Liver (tissue), 8 donors: ENCODE measurements at regions not wholly inside any gene's neighbourhood (a gene's known extent, or its start where the extent isn't known, plus 50 kb on each side); places are given as distances from the start of the nearest gene placed in this dataset.
A peak's percentile ranks its signal among the peaks of the same experiment; 100 is the strongest.

ENCODE experiments used
- DNase-seq: peaks from one replicate; pipeline ENCODE4 v3.0.0-alpha.2; 2017; ENCODE audit warnings: low spot score
- H3K27ac ChIP-seq, 2 donors: one replicate each; pipeline ENCODE4 v1.7.0; 2013; ENCODE audit warnings: inconsistent platforms in 2 of 2, low read length in 2 of 2, control low read depth in 1 of 2, low read depth in 1 of 2, mild to moderate bottlenecking in 1 of 2
- H3K27me3 ChIP-seq, 4 donors: one replicate each; pipeline versions ENCODE4 v1.6.1 to v1.7.0; 2013; ENCODE audit warnings: low read length in 3 of 4, inconsistent platforms in 1 of 4, mild to moderate bottlenecking in 1 of 4, moderate library complexity in 1 of 4; ENCODE audit not compliant: control insufficient read depth in 4 of 4, insufficient read depth in 4 of 4
- H3K36me3 ChIP-seq, 4 donors: one replicate each; pipeline versions ENCODE4 v1.6.1 to v1.7.0; 2013; ENCODE audit warnings: low read length in 3 of 4, mild to moderate bottlenecking in 3 of 4, low read depth in 1 of 4, moderate library complexity in 1 of 4; ENCODE audit not compliant: control insufficient read depth in 4 of 4, insufficient read depth in 3 of 4
- H3K4me1 ChIP-seq, 4 donors: one replicate each; pipeline versions ENCODE4 v1.6.1 to v1.7.0; 2013; ENCODE audit warnings: low read length in 3 of 4, mild to moderate bottlenecking in 3 of 4, moderate library complexity in 1 of 4; ENCODE audit not compliant: control insufficient read depth in 4 of 4, insufficient read depth in 4 of 4
- H3K4me3 ChIP-seq, 3 donors: one replicate each; pipeline versions ENCODE4 v1.6.1 to v1.7.0; 2013; ENCODE audit warnings: low read length in 3 of 3, control low read depth in 1 of 3, low read depth in 1 of 3, mild to moderate bottlenecking in 1 of 3
- H3K9ac ChIP-seq, 2 donors: one replicate each; pipeline ENCODE4 v1.7.0; 2013; ENCODE audit warnings: low read length in 2 of 2, mild to moderate bottlenecking in 2 of 2, moderate library complexity in 2 of 2, control low read depth in 1 of 2, low read depth in 1 of 2
- H3K9me3 ChIP-seq, 4 donors: one replicate each; pipeline versions ENCODE4 v1.6.1 to v1.7.0; 2013; ENCODE audit warnings: low read length in 3 of 4; ENCODE audit not compliant: control insufficient read depth in 4 of 4
- ATF3 ChIP-seq: IDR thresholded peaks from 2 replicates; pipeline ENCODE4 v1.6.1; 2016; ENCODE audit warnings: antibody characterized with exemption
- CTCF ChIP-seq: fragments of 150-350 bp; IDR thresholded peaks from 2 replicates; pipeline ENCODE4 v1.5.1; 2017; ENCODE audit warnings: improper control_type of control experiment, low read depth, low read length; ENCODE audit not compliant: missing input control
- EGR1 ChIP-seq, 2 donors: IDR thresholded peaks; 2 replicates each; pipeline ENCODE4 v1.6.1; 2016 to 2018; ENCODE audit warnings: antibody characterized with exemption in 2 of 2, low read depth in 2 of 2
- FOXA1 ChIP-seq: IDR thresholded peaks from 2 replicates; pipeline ENCODE4 v1.6.1; 2016; ENCODE audit warnings: antibody characterized with exemption
- FOXA2 ChIP-seq: IDR thresholded peaks from 2 replicates; pipeline ENCODE4 v1.6.1; 2016; ENCODE audit warnings: antibody characterized with exemption
- GABPA ChIP-seq, 2 donors: IDR thresholded peaks in 1 of 2; conservative IDR thresholded peaks in 1 of 2; 2 replicates each; pipeline ENCODE4 v1.6.1; 2016; ENCODE audit warnings: antibody characterized with exemption in 2 of 2, mild to moderate bottlenecking in 1 of 2, moderate library complexity in 1 of 2
- HNF4A ChIP-seq, 2 donors: conservative IDR thresholded peaks; 2 replicates each; pipeline ENCODE4 v1.6.1; 2016; ENCODE audit warnings: antibody characterized with exemption in 2 of 2, mild to moderate bottlenecking in 2 of 2
- HNF4G ChIP-seq: IDR thresholded peaks from 2 replicates; pipeline ENCODE4 v1.6.1; 2016; ENCODE audit warnings: antibody characterized with exemption
- JUND ChIP-seq, 2 donors: IDR thresholded peaks; 2 replicates each; pipeline ENCODE4 v1.6.1; 2016; ENCODE audit warnings: antibody characterized with exemption in 2 of 2
- MAX ChIP-seq: IDR thresholded peaks from 2 replicates; pipeline ENCODE4 v1.6.1; 2016; ENCODE audit warnings: antibody characterized with exemption
- NR2F2 ChIP-seq: IDR thresholded peaks from 2 replicates; pipeline ENCODE4 v1.6.1; 2016; ENCODE audit warnings: antibody characterized with exemption
- RAD21 ChIP-seq, 2 donors: IDR thresholded peaks; 2 replicates each; pipeline ENCODE4 v1.6.1; 2016; ENCODE audit warnings: antibody characterized with exemption in 2 of 2, mild to moderate bottlenecking in 2 of 2
- REST ChIP-seq: IDR thresholded peaks from 2 replicates; pipeline ENCODE4 v1.6.1; 2016; ENCODE audit warnings: antibody characterized with exemption, mild to moderate bottlenecking
- RXRA ChIP-seq, 2 donors: IDR thresholded peaks; 2 replicates each; pipeline ENCODE4 v1.6.1; 2017 to 2018; ENCODE audit warnings: antibody characterized with exemption in 2 of 2, mild to moderate bottlenecking in 1 of 2
- SP1 ChIP-seq: IDR thresholded peaks from 2 replicates; pipeline ENCODE4 v1.6.1; 2018; ENCODE audit warnings: antibody characterized with exemption, mild to moderate bottlenecking
- TAF1 ChIP-seq: conservative IDR thresholded peaks from 2 replicates; pipeline ENCODE4 v1.6.1; 2016; ENCODE audit warnings: antibody characterized with exemption, mild to moderate bottlenecking
- YY1 ChIP-seq: IDR thresholded peaks from 2 replicates; pipeline ENCODE4 v1.6.1; 2016; ENCODE audit warnings: antibody characterized with exemption, mild to moderate bottlenecking
- ZBTB33 ChIP-seq: IDR thresholded peaks from 2 replicates; pipeline ENCODE4 v1.6.1; 2016; ENCODE audit warnings: antibody characterized with exemption
- WGBS: extraction: QIAGEN DNeasy Blood & Tissue Kit; methylation state at CpG from one replicate; pipeline ENCODE4 v1.1.7; 2013; 5-methylcytosine and 5-hydroxymethylcytosine counted together
- donor health status: healthy.
- donor health status: healthy.
- donor health status: healthy.
- donor health status: healthy.
- donor health status: healthy.

GRCh38 chr7:115274-115911, 77.0 kb upstream of the FAM20C start:
- WGBS = 62% methylated on average over 12 of the region's 12 CpGs
- Histone ChIP-seq H3K27ac (peak overlapping the region; percentile 36 to 38), H3K36me3 (no peaks in the 10 kb centered on the region), H3K4me1 (peaks cover 0 to 12% (median 3%) of the 10 kb centered on the region in 4 donors), H3K4me3 (no peak overlapping the region), H3K27me3 (no peaks in the 10 kb centered on the region), H3K9ac (no peak overlapping the region), H3K9me3 (peaks cover 0 to 5% (median 0%) of the 10 kb centered on the region in 4 donors)
- no peak for DNase-seq
- no peak for TF ChIP-seq GABPA (IDR thresholded peaks at IDR 0.05 in 1 of 2, conservative IDR thresholded peaks at IDR 0.05 in 1 of 2)
- no peak for TF ChIP-seq JUND (IDR thresholded peaks at IDR 0.05)
- no peak for TF ChIP-seq ZBTB33
- no peak for TF ChIP-seq RAD21 (IDR thresholded peaks at IDR 0.05)
- no peak for TF ChIP-seq HNF4G
- TF ChIP-seq HNF4A (conservative IDR thresholded peaks at IDR 0.05) = no peak
- TF ChIP-seq MAX = no peak
- TF ChIP-seq REST = no peak
- peak; percentile 31 for TF ChIP-seq SP1
- TF ChIP-seq FOXA1 = no peak
- no peak for TF ChIP-seq FOXA2
- no peak for TF ChIP-seq TAF1
- TF ChIP-seq RXRA (IDR thresholded peaks at IDR 0.05) = peak; percentile 14 to 49
- peak; percentile 21 for TF ChIP-seq NR2F2
- no peak for TF ChIP-seq CTCF
- TF ChIP-seq YY1 = no peak
- no peak for TF ChIP-seq EGR1 (IDR thresholded peaks at IDR 0.05; ENCODE audit: low read depth in 2 of 2)
- no peak for TF ChIP-seq ATF3
